Vagina (tissue), 2 donors: ENCODE measurements at regions not wholly inside any gene's neighbourhood (a gene's known extent, or its start where the extent isn't known, plus 50 kb on each side); places are given as distances from the start of the nearest gene placed in this dataset.

Source experiments
- DNase-seq, 2 donors: peaks; one replicate each; pipeline ENCODE4 v3.0.0-alpha.2; 2017; ENCODE audit errors: extremely low spot score in 2 of 2
- H3K27ac ChIP-seq: fragments of 200-600 bp; sonication (generic); one replicate; pipeline ENCODE4 v1.5.1; 2019
- H3K27me3 ChIP-seq: fragments of 200-600 bp; sonication (generic); one replicate; pipeline ENCODE4 v1.5.1; 2019
- H3K36me3 ChIP-seq, 2 donors: fragments of 200-600 bp; sonication (generic); one replicate each; pipeline ENCODE4 v1.5.1; 2017 to 2019
- H3K4me1 ChIP-seq: fragments of 200-600 bp; sonication (generic); one replicate; pipeline ENCODE4 v1.5.1; 2019
- H3K4me3 ChIP-seq, 2 donors: fragments of 200-600 bp; sonication (generic); 1 replicate in 1 of 2; 2 replicates in 1 of 2; pipeline ENCODE4 v1.5.1; 2016 to 2019
- H3K9me3 ChIP-seq: fragments of 200-600 bp; sonication (generic); one replicate; pipeline ENCODE4 v1.5.1; 2019
- CTCF ChIP-seq, 3 experiments: fragments of 450-650 bp in 2 of 3; fragments of 200-600 bp in 1 of 3; sonication (generic) in 1 of 3; IDR thresholded peaks; one replicate each; pipeline ENCODE4 v1.5.1; 2017 to 2019; ENCODE audit warnings: antibody characterized with exemption in 3 of 3, mild to moderate bottlenecking in 2 of 3, moderate library complexity in 2 of 3
- POLR2A ChIP-seq, 2 donors: fragments of 450-650 bp; IDR thresholded peaks; one replicate each; pipeline ENCODE4 v1.6.1; 2017; ENCODE audit warnings: antibody characterized with exemption in 2 of 2, mild to moderate bottlenecking in 2 of 2, moderate library complexity in 2 of 2
- POLR2AphosphoS5 ChIP-seq, 2 donors: sonication (generic); formaldehyde crosslinking; IDR thresholded peaks; one replicate each; pipeline ENCODE4 v1.9.0; 2017; ENCODE audit warnings: antibody characterized with exemption in 2 of 2, mild to moderate bottlenecking in 2 of 2, low read depth in 1 of 2; ENCODE audit not compliant: insufficient read depth in 1 of 2
- intact Hi-C: fragments of 100-400 bp; cut with DNase I; formaldehyde crosslinking; loops from one replicate; pipeline ENCODE4 v1.15.1; 2023

DNA sequence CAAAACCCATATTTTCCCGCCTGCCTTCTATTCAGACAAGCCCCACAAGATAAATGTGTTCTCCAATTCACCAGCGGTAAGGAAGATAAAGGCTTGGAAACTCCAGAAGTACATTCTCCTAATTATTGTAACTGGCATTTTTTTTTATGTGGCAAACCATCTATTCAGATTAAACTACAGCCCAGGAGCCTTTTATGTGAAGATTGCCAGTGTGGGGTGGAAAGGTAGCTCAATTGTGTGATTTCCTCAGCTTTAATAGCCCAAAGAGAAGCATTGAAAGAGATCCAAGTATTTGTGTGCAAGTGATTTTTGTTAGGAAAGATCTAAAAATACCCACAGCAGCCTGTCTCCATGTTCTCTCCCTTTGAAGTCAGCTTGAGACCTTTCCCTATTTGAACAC, 451.4 kb upstream of the CCL2 start:
- intact Hi-C loops = no loop called here
- no peaks in the 10 kb centered on the region for H3K4me1 ChIP-seq
- TF ChIP-seq CTCF (IDR thresholded peaks at IDR 0.05) = no peak
- no peak for TF ChIP-seq POLR2AphosphoS5 (IDR thresholded peaks at IDR 0.05; ENCODE audit: insufficient read depth in 1 of 2, low read depth in 1 of 2)
- no peak for TF ChIP-seq POLR2A (IDR thresholded peaks at IDR 0.05)

GRCh38 chr17:33804401-33804800, 450.7 kb upstream of the CCL2 start:
- intact Hi-C loops = no loop called here
- Histone ChIP-seq H3K36me3 (no peaks in the 10 kb centered on the region), H3K27me3 (no peaks in the 10 kb centered on the region), H3K4me1 (no peaks in the 10 kb centered on the region), H3K27ac (no peak overlapping the region), H3K9me3 (no peaks in the 10 kb centered on the region), H3K4me3 (no peak overlapping the region)
- TF ChIP-seq POLR2AphosphoS5 (IDR thresholded peaks at IDR 0.05; ENCODE audit: insufficient read depth in 1 of 2, low read depth in 1 of 2) = no peak
- no peak for TF ChIP-seq POLR2A (IDR thresholded peaks at IDR 0.05)
- no peak for TF ChIP-seq CTCF (IDR thresholded peaks at IDR 0.05)
- DNase-seq = no peak

More for the DNA sequence above, 451.4 kb upstream of the CCL2 start:
- Histone ChIP-seq H3K9me3 (no peaks in the 10 kb centered on the region), H3K36me3 (no peaks in the 10 kb centered on the region), H3K4me3 (no peak overlapping the region), H3K27ac (no peak overlapping the region), H3K27me3 (no peaks in the 10 kb centered on the region)
- no peak for DNase-seq

DNA sequence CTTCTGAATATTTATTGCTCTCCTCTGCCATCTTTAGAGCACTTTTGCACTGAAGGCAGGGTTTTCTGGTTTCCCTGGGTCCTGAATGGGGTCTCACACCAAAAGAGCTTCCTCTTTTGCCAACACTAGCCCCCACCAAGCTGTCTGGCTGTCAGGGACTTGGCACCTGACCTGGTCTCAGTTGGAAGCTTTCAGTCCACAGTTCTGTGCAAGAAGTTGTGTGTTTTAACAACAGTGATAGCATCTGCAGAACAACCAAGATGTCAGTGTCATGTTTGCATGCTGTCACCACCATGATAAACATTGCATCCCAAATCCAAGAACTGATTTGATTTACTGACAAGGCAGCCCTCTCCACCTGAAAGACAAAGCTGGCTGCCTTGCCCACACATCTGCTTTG, 448.5 kb upstream of the CCL2 start:
- Histone ChIP-seq H3K27me3 (no peaks in the 10 kb centered on the region), H3K4me1 (no peaks in the 10 kb centered on the region)
- intact Hi-C loops = no loop called here

GRCh38 chr17:33809748-33810147, 445.3 kb upstream of the CCL2 start:
- H3K27ac ChIP-seq = no peak overlapping the region
- intact Hi-C loops = no loop called here
- H3K36me3 ChIP-seq = no peaks in the 10 kb centered on the region
- no peaks in the 10 kb centered on the region for H3K27me3 ChIP-seq
- no peak overlapping the region for H3K4me3 ChIP-seq
- no peaks in the 10 kb centered on the region for H3K9me3 ChIP-seq
- no peak for DNase-seq
- H3K4me1 ChIP-seq = no peaks in the 10 kb centered on the region
- no peak for TF ChIP-seq CTCF (IDR thresholded peaks at IDR 0.05)
- TF ChIP-seq POLR2A (IDR thresholded peaks at IDR 0.05) = no peak
- TF ChIP-seq POLR2AphosphoS5 (IDR thresholded peaks at IDR 0.05; ENCODE audit: insufficient read depth in 1 of 2, low read depth in 1 of 2) = no peak

More for the DNA sequence above, 448.5 kb upstream of the CCL2 start:
- H3K4me3 ChIP-seq = no peak overlapping the region
- H3K9me3 ChIP-seq = no peaks in the 10 kb centered on the region
- no peaks in the 10 kb centered on the region for H3K36me3 ChIP-seq
- H3K27ac ChIP-seq = no peak overlapping the region
- no peak for DNase-seq
- no peak for TF ChIP-seq CTCF (IDR thresholded peaks at IDR 0.05)
- no peak for TF ChIP-seq POLR2AphosphoS5 (IDR thresholded peaks at IDR 0.05; ENCODE audit: insufficient read depth in 1 of 2, low read depth in 1 of 2)
- no peak for TF ChIP-seq POLR2A (IDR thresholded peaks at IDR 0.05)

- Histone ChIP-seq H3K36me3 (no peaks in the 10 kb centered on the region), H3K4me3 (no peak overlapping the region), H3K27me3 (no peaks in the 10 kb centered on the region), H3K9me3 (no peaks in the 10 kb centered on the region), H3K4me1 (no peaks in the 10 kb centered on the region), H3K27ac (no peak overlapping the region)
- intact Hi-C loops = no loop called here
- DNase-seq = no peak
- TF ChIP-seq POLR2A (IDR thresholded peaks at IDR 0.05) (no peak), CTCF (IDR thresholded peaks at IDR 0.05) (no peak), POLR2AphosphoS5 (IDR thresholded peaks at IDR 0.05; ENCODE audit: insufficient read depth in 1 of 2, low read depth in 1 of 2) (no peak)
Observed at GRCh38 chr17:33811004-33811760, 443.9 kb upstream of the CCL2 start.
